AG09309 (cell line): ENCODE measurements at regions not wholly inside any gene's neighbourhood (a gene's known extent, or its start where the extent isn't known, plus 50 kb on each side); places are given as distances from the start of the nearest gene placed in this dataset.

Source experiments
- DNase-seq: peaks from one replicate; pipeline ENCODE4 v3.0.0-alpha.2; 2010; ENCODE audit warnings: low read depth
- H3K4me3 ChIP-seq: 2 replicates; pipeline ENCODE4 v1.5.1; 2011; ENCODE audit warnings: mild to moderate bottlenecking, low read depth, low read length, moderate library complexity; ENCODE audit not compliant: control insufficient read depth
- CTCF ChIP-seq: IDR thresholded peaks from 2 replicates; pipeline ENCODE4 v1.5.1; 2011; ENCODE audit warnings: mild to moderate bottlenecking, low read depth, low read length, inconsistent platforms; ENCODE audit not compliant: insufficient read depth, control insufficient read depth; ENCODE audit errors: missing control alignments

GRCh38 chr6:45746046-45746445 lies 269.6 kb downstream of the CLIC5 start:
- no peak overlapping the region for H3K4me3 ChIP-seq
- no peak for DNase-seq
- no peak for TF ChIP-seq CTCF

GRCh38 chr6:45743028-45743615 lies 272.5 kb downstream of the CLIC5 start:
- H3K4me3 ChIP-seq: no peak overlapping the region
- TF ChIP-seq CTCF: no peak
- DNase-seq: no peak

- TF ChIP-seq CTCF: no peak
- no peak overlapping the region for H3K4me3 ChIP-seq
- no peak for DNase-seq
Observed at GRCh38 chr6:45742591-45742990, 273.1 kb downstream of the CLIC5 start.

- no peak for DNase-seq
- no peak for TF ChIP-seq CTCF
- no peak overlapping the region for H3K4me3 ChIP-seq
Observed at GRCh38 chr6:45741437-45742171, 274.1 kb downstream of the CLIC5 start.

- no peak for TF ChIP-seq CTCF
- no peak overlapping the region for H3K4me3 ChIP-seq
- no peak for DNase-seq
Observed at GRCh38 chr6:45739058-45739457, 276.6 kb downstream of the CLIC5 start.

- no peak for DNase-seq
- no peak for TF ChIP-seq CTCF
- H3K4me3 ChIP-seq: no peak overlapping the region
Observed at GRCh38 chr6:45738057-45738455, 277.6 kb downstream of the CLIC5 start.
